Smooth muscle cell of the brain vasculature (primary cell): ENCODE measurements at regions not wholly inside any gene's neighbourhood (a gene's known extent, or its start where the extent isn't known, plus 50 kb on each side); places are given as distances from the start of the nearest gene placed in this dataset.
"Not testable (repeated sequence)": the region's sequence is repeated elsewhere in the genome, so short reads cannot be mapped to it uniquely, and the experiment has no call there.

Experiments used
- DNase-seq: peaks from one replicate; pipeline ENCODE4 v3.0.0-alpha.2; 2012; ENCODE audit warnings: low read depth, low spot score

DNA sequence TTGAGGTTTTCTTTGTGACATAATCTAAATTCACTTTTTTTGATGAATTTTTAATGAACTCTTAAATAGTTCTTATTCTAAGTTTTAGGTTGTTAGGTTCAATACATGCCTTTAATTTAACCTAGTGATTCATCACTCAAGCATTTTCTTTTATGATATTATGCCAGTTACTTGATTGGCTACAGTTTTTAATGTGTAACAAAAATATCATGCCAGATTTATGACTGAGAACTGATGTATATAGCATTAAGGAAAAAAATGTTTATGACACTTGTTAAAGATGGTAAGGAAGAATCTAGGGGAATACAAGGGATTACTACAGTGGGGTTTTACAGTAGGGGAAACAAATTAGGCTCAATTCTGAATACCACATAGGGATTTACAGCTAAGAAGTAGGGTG lies 103.1 kb downstream of the VGLL3 start:
- no peak for DNase-seq

DNA sequence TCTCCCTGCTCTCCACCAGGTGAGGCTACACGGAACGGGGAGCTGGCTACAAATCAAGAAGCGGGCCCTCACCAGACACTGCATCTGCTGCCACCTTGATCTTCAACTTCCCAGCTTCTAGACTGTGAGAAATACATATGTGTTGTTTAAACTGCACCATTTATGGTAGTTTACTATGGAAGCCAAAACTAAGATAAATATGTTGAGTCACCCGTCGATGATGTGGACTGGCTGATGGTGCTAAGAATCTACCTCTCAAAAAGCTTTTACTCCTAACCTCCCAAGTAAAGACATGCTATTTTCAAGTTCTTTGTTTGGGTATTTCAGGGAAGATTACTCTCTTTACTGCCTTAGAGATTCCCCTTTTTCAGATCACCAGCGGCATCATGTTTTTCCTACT lies 110.9 kb downstream of the VGLL3 start:
- no peak for DNase-seq

DNA sequence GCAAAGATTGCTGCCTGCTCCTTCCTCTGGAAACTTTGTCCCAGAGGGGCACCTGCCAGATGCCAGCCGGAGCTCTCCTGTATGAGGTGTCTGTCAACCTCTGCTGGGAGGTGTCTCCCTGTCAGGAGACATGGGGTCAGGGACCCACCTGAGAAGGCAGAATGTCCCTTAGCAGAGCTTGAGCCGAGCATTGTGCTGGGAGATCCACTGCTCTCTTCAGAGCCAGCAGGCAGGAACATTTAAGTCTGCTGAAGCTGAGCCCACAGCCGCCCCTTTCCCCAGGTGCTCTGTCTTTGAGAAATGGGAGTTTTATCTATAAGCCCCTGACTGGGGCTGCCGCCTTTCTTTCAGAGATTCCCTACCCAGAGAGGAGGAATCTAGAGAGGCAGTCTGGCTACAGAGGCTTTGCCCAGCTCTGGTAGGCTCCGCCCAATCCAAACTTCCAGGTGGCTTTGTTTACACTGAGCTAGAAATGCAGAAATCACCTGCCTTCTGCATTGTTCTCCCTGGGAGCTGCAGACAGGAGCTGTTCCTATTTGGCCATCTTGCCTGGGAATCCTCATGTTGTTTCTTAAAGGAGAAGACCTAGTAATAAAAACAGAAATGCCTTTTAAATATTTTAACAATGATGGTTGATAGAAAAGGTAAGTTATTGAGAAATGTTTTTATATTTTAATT lies 114.3 kb downstream of the VGLL3 start:
- DNase-seq, result not testable (repeated sequence)

DNA sequence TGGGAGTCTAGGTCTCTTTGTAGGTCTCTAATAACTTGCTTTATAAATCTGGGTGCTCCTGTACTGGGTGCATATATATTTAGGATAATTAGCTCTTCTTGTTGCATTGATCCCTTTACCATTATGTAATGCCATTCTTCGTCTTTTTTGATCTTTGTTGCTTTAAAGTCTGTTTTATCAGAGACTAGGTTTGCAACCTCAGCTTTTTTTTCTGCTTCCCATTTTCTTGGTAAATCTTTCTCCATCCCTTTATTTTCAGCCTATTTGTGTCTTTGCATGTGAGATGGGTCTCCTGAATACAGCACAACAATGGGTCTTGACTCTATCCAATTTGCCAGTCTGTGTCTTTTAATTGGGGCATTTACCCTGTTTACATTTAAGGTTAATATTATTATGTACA lies 116.2 kb downstream of the VGLL3 start:
- not testable (repeated sequence) for DNase-seq

DNA sequence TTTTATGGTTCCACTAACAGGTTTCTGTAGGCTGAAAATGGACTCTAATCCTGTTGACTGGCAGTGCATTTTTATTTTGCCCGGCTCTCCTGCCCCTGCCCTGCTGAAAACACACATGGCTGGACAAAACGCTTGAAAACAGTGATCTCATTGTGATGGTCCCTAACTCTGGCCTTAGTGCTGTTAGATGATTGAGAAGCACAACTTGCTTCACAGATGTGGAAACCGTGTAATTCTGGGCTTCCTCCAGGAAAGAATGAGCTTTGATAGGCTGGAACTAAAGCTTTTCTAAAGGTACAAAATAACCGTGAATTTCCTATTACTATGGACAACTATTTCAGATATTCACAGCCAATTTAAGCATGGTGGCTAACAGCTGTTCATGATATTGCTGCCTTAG lies 121.4 kb downstream of the VGLL3 start:
- no peak for DNase-seq

DNA sequence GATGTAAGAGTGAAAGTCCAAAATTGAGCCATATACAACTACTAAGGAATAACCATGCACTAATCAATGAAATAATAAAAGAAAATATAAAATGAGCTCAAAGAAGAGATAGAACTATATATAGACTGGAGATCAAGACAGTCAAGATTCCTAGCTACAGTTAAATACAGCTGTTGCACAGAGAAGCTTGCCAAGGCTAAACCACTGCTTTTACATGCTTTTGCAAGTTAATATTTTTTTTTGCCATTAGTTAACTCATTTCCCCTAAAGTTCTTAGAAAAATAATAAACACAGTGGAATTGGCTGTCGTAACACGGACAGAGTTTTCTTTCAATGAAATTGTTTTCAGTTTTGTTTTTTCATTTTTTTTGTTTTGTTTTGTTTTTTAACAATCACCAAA lies 123.0 kb downstream of the VGLL3 start:
- peak; percentile 18 for DNase-seq

DNA sequence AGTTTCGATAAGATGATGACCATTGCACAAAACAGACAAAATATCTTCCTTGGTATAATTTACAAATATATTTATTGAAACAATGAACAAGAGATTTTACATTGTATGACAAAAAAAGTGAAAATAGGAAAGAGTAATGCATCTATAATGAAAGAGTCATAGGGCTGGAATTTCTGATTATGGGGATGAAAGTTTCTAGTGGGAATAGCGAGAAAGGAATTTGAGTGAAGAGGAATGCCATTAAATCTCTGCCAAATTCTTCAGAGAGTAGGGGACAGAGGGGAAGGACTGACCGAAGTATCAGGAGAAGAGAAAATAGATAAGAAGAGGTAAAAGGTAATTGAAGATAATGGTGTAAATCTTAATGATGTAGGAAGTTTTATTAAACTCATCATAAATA lies 125.4 kb downstream of the VGLL3 start:
- DNase-seq, result no peak

DNA sequence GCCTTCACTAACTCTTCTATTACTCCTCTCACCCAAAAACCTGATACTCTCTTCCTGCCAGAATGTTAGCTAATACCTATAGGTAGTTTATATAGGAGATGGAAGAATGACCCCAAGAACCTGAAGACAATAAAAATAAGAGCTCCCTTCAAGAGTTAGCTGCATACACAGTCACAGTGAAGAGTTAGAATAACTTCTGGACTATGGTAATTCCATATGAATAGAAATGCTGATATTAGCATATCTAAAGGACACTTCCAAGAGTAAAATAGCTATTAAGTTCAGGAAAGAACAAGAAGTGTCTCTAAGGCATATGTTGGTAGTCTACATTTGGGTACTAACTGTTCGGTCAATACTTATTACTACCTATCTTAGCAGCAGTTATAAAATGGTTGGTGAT lies 134.2 kb downstream of the VGLL3 start:
- no peak for DNase-seq

DNA sequence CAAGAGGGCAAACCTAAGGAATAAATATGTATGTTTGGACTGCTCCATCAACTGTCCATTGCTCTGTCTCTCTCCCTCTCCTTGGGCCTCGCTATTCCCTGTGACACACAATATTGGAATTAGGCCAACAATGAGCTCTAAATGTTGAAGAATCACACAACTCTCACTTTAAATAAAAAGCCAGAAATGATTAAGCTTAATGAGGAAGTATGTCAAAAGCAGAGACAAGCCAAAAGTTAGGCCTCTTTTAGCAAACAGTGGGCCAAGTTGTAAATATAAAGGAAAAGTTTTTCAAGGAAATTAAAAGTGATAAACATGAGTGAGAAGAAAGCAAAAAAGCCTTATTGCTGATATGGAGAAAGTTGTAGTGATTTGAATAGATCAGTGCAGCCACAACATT lies 141.0 kb downstream of the VGLL3 start:
- DNase-seq, result no peak

DNA sequence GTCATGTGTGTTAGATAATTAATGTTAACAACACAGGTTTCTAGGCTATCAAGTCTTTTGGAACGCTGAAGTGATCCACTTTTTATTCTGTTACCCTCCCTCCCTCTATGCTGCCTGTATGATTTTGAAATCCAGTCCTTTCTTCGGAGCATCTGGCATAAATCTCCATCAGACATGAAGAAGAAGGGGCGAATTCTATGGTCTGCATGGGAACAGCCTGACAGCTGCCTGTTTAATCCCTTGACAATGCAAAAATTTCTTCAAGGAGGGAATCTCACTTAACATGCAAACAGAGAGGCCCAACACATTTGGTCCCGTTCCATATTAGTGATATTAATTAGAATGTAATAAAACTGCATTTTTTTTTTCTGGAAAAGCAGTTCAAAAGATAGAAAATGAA lies 145.2 kb downstream of the VGLL3 start:
- DNase-seq, result no peak

DNA sequence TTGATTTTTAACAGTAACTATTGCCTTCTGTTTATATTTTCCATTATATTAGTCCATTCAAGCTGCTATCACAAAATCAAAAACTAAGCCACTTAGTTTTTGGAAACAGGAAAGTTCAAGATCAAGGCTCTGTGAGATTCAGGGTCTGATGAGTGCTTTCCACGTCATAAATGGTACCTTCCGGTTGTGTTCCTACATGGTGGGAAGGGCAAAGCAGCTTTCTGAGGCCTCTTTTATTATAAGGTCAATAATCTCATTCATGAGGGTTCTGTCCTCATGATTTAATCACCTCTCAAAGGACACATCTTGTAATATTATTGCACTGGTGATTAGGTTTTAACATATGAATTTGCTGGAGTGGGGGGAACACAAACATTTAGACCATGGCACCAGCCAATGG lies 152.0 kb downstream of the VGLL3 start:
- no peak for DNase-seq

DNA sequence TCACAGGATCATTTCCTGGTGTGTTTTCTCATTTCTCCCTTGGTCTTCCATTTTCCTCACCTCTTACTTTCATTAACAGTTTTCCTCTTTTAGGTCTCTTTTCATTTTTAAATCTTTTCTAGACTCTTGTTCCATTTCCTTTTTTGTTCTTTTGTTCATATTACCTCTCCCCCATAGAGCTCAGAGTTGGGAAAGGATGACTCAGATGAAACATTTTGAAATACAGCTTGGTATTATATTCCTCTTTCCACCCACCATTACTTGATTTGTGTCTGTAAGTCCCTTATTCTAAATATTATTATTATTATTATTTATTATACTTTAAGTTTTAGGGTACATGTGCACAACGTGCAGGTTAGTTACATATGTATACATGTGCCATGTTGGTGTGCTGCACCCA lies 153.1 kb downstream of the VGLL3 start:
- no peak for DNase-seq

DNA sequence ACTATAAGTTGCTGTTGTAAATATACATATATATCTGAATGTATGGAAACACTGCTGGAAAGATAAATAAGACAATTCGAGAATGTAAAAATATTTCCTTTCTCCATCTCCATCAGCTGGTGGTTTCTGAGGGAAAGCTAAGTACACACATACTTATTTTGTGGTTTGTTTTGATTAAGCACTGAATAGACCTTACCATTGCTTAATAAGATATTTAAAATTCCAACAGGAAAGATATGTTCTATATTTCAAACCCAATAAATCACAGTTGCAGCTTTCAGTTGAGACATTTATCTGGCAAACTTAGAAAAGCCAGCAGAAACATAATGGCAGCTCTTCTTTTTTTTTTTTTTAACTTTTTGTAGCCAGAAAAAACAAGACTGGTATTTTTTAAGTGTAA lies 160.4 kb downstream of the VGLL3 start:
- peak; percentile 7 for DNase-seq

DNA sequence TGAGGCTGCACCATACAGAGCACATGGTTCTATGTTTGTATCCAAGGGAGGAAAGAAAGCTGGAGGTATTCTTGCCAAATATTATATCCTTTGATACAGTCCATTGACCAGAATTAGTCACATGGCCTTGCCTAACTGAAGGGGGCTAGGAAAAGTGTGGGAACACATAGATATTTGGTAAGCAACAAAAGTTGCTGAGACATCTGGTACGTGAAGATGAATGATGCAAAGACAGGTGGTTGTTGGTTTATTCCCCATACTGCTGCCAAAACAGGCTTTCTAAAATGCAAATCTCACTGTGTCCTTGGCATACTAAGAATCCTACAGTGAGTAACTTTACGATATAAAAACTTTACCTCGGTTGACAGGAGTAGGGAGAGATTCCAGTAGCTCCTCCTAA lies 162.2 kb downstream of the VGLL3 start:
- DNase-seq, result no peak

DNA sequence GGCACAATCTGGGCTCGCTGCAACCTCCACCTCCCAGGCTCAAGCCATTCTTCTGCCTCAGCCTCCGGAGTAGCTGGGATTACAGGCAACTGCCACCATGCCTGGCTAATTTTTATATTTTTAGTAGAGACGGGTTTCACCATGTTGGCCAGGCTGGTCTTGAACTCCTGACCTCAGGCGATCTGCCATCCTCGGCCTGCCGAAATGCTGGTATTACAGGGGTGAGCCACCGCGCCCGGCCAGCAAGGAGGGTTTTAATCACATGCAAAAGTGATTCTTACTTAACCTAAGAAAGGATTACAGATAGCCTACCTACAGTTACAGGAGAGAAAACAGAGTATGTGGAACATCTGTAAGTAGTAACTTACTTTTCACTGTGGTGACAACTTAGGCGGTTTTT lies 163.4 kb downstream of the VGLL3 start:
- not testable (repeated sequence) for DNase-seq

DNA sequence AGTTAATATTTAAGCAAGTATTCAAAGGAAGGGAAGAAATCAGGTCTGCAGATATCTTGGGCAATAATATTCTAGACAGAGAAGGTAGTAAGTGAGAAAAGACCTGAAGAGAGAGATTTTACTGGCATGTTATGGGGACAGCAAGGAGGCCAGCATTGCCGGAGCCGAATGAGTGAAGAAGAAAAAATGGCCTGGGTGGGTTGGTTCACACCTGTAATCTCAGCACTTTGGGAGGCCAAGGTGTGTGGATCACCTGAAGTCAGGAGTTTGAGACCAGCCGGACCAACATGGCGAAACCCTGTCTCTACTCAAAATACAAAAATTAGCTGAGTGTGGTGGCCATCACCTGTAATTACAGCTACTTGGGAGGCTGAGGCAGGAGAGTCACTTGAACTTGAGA lies 164.7 kb downstream of the VGLL3 start:
- DNase-seq, result no peak

DNA sequence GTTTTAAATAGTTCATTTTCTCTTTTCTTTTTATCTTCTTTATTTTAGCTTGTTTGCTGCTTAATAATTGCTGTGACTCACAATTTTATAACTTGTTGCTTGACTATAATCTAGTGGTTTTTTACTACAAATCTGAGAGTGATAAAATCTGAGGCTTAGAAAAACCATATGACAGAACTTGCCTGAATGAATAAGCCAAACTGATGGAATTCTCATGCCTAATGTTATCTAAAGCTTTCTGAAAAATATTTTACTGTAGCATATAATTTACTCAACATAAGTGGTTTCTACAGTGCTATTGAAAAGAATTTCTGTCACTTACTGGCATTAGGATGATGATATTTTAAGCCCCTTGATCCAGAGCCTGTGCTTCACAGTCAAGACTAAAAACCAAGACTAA lies 175.1 kb downstream of the VGLL3 start:
- no peak for DNase-seq

DNA sequence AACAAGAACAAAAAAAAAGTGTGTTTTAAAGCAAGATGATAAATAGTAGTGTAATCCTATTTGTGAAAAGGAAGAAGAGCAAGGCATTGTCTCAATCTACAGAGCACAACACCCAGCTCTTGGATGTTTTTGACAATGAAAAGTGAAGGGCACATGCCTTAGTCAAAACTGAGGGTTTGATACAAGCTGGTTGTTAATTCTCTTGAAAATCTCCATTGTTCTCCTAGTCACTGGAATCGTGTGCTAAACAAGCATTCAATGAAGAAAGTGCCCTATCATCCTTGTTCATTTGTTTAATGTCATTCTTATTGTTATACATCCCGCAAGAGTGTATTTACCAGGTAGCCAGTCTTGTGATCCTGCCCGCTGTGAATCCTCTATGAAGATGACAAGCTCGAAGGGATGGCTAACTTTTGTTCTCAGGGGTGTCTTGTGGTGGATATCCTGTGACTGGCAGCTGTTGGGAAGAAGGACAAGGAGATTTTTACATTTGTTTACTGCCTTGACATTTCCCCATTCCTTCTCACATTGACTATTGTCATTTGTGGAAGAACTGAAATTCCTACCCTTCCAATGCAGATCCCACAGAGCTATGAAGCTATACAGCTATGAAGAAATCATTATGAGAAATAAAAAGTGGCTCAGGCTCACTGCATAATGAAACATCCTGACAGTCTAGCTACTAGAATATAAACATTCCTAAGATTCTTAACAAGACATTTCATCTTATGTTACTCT lies 175.9 kb downstream of the VGLL3 start:
- no peak for DNase-seq

DNA sequence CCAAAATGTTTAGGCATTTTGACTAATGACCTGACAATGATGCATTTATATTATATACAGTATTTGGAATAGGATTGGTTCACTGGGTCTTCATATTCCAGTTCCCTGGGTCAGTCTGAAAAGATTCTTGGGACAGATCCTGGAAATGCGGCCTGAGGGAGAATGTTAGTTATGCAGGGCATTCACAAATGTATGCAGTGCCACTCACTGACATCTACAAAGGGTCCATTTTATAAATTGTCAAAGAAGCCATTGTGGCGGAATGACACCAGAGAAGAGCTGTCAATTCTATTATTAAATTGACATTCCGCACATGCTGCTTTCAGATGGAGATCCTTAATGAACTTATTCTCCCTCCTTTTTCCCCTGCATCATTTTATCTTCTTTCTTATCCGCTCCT lies 176.6 kb downstream of the VGLL3 start:
- no peak for DNase-seq

DNA sequence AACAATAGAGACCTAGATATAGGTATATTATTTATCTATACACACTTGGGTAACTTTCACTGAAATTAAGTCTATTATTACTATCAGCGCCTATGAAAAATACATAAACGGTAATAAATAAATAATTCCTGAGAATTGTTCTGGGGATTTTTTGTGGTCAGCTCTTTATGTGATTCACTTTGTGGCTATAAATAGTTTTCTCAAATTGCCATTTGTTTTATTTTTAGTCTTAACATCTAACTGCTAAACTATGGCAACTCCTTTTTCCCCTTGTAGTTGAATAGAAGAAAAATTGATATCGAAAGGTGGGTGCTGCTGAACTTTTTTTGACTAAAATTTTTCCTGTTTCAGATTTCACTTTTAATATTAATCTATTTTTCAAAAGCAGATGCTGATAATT lies 189.0 kb downstream of the VGLL3 start:
- DNase-seq, result no peak

DNA sequence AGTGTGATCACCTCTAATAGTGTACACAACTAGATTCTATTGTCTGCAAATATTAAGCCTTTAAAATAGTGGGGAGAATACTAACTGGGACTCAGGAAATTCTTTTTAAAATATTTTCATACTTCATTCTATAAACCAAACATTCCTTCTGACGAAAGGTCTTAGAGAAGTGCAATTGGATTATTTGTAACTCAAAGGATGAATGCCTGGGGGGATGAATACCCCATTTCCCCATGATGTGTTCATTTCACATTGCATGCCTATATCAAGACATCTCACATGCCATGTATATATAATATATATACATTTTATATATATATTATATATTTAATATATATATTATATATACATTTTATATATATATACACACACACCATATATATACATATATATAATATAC lies 189.9 kb downstream of the VGLL3 start:
- DNase-seq, result no peak

DNA sequence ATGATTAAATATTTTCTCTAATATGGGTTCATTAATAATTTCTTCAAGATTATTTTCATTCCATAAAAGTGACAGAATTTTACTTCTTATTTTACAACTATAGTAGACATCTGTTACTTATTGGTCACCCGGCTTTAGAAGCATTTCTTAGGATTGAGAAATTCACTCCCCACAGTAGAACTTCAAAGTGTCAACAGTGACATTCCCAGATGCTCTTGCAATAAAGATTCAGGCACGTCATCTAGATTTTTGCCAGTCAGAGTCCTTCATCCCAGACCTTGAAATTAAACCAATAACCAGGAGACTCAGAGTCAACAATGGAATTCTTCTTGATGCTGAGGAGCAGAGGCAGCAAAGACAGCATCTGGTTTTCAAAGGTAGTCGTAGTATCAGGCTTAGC lies 190.8 kb downstream of the VGLL3 start:
- no peak for DNase-seq

DNA sequence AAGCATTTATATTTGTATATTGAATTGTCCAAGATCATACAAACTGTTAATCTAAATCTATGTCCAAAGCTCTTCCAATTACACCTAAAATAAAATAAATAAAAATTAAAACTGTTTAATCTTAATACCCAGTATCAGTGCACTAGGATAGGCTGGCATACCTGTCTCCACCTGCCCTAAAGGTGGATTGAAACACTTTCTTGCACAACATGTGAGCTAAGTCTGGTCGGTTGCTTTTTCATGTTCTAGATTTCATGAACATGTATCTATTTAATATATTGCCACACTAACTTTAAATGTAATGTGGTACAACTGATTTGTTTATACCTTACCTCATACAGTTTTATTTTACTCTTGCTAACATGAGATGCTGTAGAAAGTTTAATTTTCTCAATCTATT lies 193.0 kb downstream of the VGLL3 start:
- DNase-seq, result no peak
